ENCODE measurements at regions not wholly inside any gene's neighbourhood (a gene's known extent, or its start where the extent isn't known, plus 50 kb on each side); places are given as distances from the start of the nearest gene placed in this dataset.
"Not testable (repeated sequence)": the region's sequence is repeated elsewhere in the genome, so short reads cannot be mapped to it uniquely, and the experiment has no call there.

DNA sequence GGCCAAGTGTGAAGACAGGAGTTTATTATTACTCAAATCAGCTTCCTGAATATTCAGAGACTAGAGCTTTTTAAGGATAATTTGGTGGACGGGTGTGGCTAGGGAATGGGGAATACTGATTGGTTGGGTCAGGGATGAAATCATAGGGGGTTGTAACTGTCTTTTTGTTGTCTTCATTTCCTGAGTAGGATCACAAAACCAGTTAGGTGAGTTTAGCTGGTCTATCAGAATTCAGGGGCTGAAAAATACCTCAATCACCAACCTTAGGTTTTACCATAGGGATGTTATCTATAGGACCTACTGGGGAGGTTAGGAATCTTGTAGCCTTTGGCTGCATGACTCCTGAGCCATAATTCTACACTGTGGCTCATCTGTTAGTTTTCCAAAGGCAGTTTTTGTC, 235.8 kb downstream of the YTHDC2 start:
- no peak overlapping the region for H3K27ac ChIP-seq
- H3K4me3 ChIP-seq = no peak overlapping the region
- no peaks in the 10 kb centered on the region for H3K36me3 ChIP-seq
- H3K4me1 ChIP-seq = no peaks in the 10 kb centered on the region
- ATAC-seq (no peak), DNase-seq (no peak)
- WGBS, 4 donors = 83 to 90% (median 88%) methylated on average over 1 of the region's 1 CpG
- intact Hi-C loops (cut with DNase I) = no loop called here
- H3K27me3 ChIP-seq = no peaks in the 10 kb centered on the region
- TF ChIP-seq, protein P1, sequence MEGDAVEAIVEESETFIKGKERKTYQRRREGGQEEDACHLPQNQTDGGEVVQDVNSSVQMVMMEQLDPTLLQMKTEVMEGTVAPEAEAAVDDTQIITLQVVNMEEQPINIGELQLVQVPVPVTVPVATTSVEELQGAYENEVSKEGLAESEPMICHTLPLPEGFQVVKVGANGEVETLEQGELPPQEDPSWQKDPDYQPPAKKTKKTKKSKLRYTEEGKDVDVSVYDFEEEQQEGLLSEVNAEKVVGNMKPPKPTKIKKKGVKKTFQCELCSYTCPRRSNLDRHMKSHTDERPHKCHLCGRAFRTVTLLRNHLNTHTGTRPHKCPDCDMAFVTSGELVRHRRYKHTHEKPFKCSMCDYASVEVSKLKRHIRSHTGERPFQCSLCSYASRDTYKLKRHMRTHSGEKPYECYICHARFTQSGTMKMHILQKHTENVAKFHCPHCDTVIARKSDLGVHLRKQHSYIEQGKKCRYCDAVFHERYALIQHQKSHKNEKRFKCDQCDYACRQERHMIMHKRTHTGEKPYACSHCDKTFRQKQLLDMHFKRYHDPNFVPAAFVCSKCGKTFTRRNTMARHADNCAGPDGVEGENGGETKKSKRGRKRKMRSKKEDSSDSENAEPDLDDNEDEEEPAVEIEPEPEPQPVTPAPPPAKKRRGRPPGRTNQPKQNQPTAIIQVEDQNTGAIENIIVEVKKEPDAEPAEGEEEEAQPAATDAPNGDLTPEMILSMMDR (IDR thresholded peaks at IDR 0.05) = no peak
- no peak for TF ChIP-seq POLR2A (IDR thresholded peaks at IDR 0.05)
- H3K9me3 ChIP-seq = peaks cover 0 to 4% (median 0%) of the 10 kb centered on the region in 12 donors

DNA sequence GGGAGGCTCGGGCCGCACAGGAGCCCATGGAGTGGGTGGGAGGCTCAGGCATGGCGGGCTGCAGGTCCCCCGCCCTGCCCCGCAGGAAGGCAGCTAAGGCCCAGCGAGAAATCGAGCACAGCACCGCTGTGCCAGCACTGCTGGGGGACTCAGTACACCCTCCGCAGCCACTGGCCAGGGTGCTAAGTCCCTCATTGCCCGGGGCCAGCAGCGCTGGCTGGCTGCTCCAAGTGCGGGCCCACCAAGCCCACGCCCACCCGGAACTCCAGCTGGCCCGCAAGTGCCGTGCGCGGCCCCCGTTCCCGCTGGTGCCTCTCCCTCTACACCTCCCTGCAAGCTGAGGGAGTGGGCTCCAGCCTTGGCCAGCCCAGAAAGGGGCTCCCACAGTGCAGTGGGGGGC, 239.7 kb downstream of the YTHDC2 start:
- DNase-seq, ATAC-seq: not testable (repeated sequence)
- 84 to 92% (median 87%) methylated on average over 5 to 19 of the region's 20 CpGs for WGBS, 4 donors

DNA sequence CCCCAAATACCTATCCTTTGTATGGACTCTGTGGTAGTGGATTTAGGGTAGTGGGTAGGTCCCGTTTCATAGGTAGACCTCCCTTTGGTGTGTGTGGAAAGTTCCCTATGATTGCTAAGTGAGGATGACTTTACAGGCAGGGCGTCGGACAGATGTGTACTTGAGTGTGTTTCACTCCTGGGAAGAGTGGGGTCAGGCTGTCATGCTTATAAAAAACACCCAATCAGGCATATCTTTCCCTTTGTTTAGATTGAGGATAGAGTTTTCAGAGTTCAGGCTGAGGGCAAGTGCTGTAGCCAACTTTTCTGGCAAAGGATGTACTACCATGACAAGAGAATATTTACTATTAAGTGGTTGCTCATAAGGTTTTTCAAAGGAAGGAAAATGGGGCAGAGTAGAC, 242.0 kb downstream of the YTHDC2 start:
- DNase-seq = no peak
- no peaks in the 10 kb centered on the region for H3K4me1 ChIP-seq
- peaks cover 0 to 3% (median 0%) of the 10 kb centered on the region in 9 donors for H3K27me3 ChIP-seq
- H3K9me3 ChIP-seq = no peaks in the 10 kb centered on the region
- no peak for ATAC-seq
- 69 to 84% (median 75%) methylated on average over 3 of the region's 3 CpGs for WGBS, 4 donors
- TF ChIP-seq POLR2A (IDR thresholded peaks at IDR 0.05) = no peak
- TF ChIP-seq, protein P1 (IDR thresholded peaks at IDR 0.05) = no peak
- no peak overlapping the region for H3K4me3 ChIP-seq
- intact Hi-C loops (cut with DNase I) = no loop called here
- no peaks in the 10 kb centered on the region for H3K36me3 ChIP-seq
- H3K27ac ChIP-seq = no peak overlapping the region

More for the DNA sequence above, 239.7 kb downstream of the YTHDC2 start:
- H3K4me1 ChIP-seq; H3K9me3 ChIP-seq; H3K4me3 ChIP-seq; H3K27ac ChIP-seq; H3K36me3 ChIP-seq; H3K27me3 ChIP-seq; intact Hi-C loops (cut with DNase I): not testable (repeated sequence)

DNA sequence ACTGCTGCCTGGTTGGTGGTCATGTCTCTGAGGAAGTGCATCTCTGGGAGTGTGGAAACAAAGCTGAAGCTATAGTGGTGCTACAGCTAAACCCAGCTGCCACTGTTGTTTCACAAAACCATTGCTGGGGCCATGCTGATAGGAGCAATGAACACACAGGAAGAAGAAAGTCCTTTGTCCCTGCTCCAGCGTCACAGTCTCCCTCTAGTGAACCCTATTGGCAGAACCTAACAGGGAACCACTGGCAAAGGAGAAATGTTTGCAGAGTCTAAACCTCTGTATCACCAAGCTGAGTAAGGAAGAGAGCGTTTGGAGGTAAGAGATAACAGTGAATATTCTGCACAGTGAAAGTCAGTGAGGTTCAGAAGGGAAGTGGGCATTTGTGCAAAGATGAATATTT, 244.0 kb downstream of the YTHDC2 start:
- TF ChIP-seq, protein P1 (IDR thresholded peaks at IDR 0.05) = no peak
- no peak for TF ChIP-seq POLR2A (IDR thresholded peaks at IDR 0.05)
- WGBS, 4 donors = 55 to 65% (median 59%) methylated on average over 2 of the region's 2 CpGs
- intact Hi-C loops (cut with DNase I) = no loop called here

DNA sequence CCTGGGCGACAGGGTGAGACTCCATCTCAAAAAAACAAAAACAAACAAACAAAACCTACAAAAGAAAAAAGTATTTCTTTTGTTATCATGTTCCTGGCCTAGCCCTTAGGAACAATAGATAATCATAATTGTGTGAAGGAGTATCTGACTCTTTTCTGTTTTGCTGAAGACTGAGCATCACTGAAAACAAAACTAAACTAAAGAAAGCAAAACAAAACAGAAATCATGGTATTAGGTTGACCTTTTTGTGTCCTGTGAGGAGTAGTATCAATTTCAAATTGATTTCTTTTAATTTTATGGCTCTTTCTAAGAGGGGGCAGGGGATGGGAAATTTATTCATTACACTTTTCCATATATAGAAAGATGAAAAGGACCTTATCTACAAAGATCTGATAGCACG, 246.0 kb downstream of the YTHDC2 start:
- TF ChIP-seq, protein P1 (IDR thresholded peaks at IDR 0.05) = no peak
- no peak for TF ChIP-seq POLR2A (IDR thresholded peaks at IDR 0.05)

More for the DNA sequence above, 244.0 kb downstream of the YTHDC2 start:
- H3K4me1 ChIP-seq = no peaks in the 10 kb centered on the region
- H3K27ac ChIP-seq = no peak overlapping the region
- peaks cover 0 to 3% (median 0%) of the 10 kb centered on the region in 9 donors for H3K27me3 ChIP-seq
- ATAC-seq (no peak), DNase-seq (no peak)
- no peaks in the 10 kb centered on the region for H3K9me3 ChIP-seq
- no peak overlapping the region for H3K4me3 ChIP-seq
- H3K36me3 ChIP-seq = no peaks in the 10 kb centered on the region

More for the DNA sequence above, 246.0 kb downstream of the YTHDC2 start:
- no peaks in the 10 kb centered on the region for H3K4me1 ChIP-seq
- H3K4me3 ChIP-seq = no peak overlapping the region
- no peak overlapping the region for H3K27ac ChIP-seq
- ATAC-seq (no peak), DNase-seq (no peak)
- intact Hi-C loops (cut with DNase I) = no loop called here
- H3K36me3 ChIP-seq = no peaks in the 10 kb centered on the region
- H3K9me3 ChIP-seq = no peaks in the 10 kb centered on the region
- peaks cover 0 to 3% (median 0%) of the 10 kb centered on the region in 9 donors for H3K27me3 ChIP-seq
- WGBS, 4 donors = 39 to 49% (median 42%) methylated on average over 2 of the region's 2 CpGs
